CD8-positive, alpha-beta memory T cell (primary cell): ENCODE measurements at regions not wholly inside any gene's neighbourhood (a gene's known extent, or its start where the extent isn't known, plus 50 kb on each side); places are given as distances from the start of the nearest gene placed in this dataset.
"Not testable (repeated sequence)": the region's sequence is repeated elsewhere in the genome, so short reads cannot be mapped to it uniquely, and the experiment has no call there.

ENCODE experiments used
- CTCF ChIA-PET: fragments of 350-600 bp; sonication (Branson Sonifier 250); formaldehyde crosslinking; loops from one replicate; lab custom pipeline; 2021; ENCODE audit warnings: antibody characterized with exemption; lab: Charles Lee
- POLR2A ChIA-PET: fragments of 350-600 bp; sonication (Branson Sonifier 250); formaldehyde crosslinking; loops from one replicate; lab custom pipeline; 2021; ENCODE audit warnings: antibody characterized with exemption; lab: Charles Lee
- DNase-seq, 5 donors: peaks; one replicate each; pipeline versions ENCODE4 v3.0.0 to v3.0.0-alpha.2; 2020 to 2022; ENCODE audit warnings: mixed read lengths in 1 of 5
- H3K27ac ChIP-seq: one replicate; pipeline ENCODE4 v1.7.0; 2013; ENCODE audit warnings: low read depth, mild to moderate bottlenecking, low read length, moderate library complexity
- H3K27me3 ChIP-seq: 2 replicates; pipeline ENCODE4 v1.7.0; 2013; ENCODE audit warnings: low read length, mild to moderate bottlenecking; ENCODE audit not compliant: insufficient read depth, poor library complexity, severe bottlenecking
- H3K36me3 ChIP-seq: 2 replicates; pipeline ENCODE4 v1.7.0; 2013; ENCODE audit warnings: mild to moderate bottlenecking, low read length, moderate library complexity; ENCODE audit not compliant: insufficient read depth
- H3K4me1 ChIP-seq: 2 replicates; pipeline ENCODE4 v1.7.0; 2013; ENCODE audit warnings: mild to moderate bottlenecking, low read length, moderate library complexity; ENCODE audit not compliant: insufficient read depth
- H3K4me3 ChIP-seq: 2 replicates; pipeline ENCODE4 v1.7.0; 2013; ENCODE audit warnings: mild to moderate bottlenecking, low read length
- H3K9me3 ChIP-seq: 2 replicates; pipeline ENCODE4 v1.7.0; 2013; ENCODE audit warnings: mild to moderate bottlenecking, low read length
- H3K27ac Mint-ChIP-seq, 8 donors: one replicate each; pipeline ENCODE4 v1.8.0; 2020 to 2021; ENCODE audit warnings: mixed read lengths in 8 of 8, mild to moderate bottlenecking in 6 of 8, inconsistent platforms in 3 of 8, moderate library complexity in 3 of 8
- H3K27me3 Mint-ChIP-seq, 2 donors: one replicate each; pipeline ENCODE4 v1.8.0; 2020 to 2021; ENCODE audit warnings: mixed read lengths in 2 of 2, mild to moderate bottlenecking in 1 of 2, moderate library complexity in 1 of 2
- H3K36me3 Mint-ChIP-seq, 3 donors: one replicate each; pipeline ENCODE4 v1.8.0; 2020 to 2021; ENCODE audit warnings: mixed read lengths in 3 of 3, inconsistent platforms in 1 of 3, mild to moderate bottlenecking in 1 of 3
- H3K4me1 Mint-ChIP-seq, 3 donors: one replicate each; pipeline ENCODE4 v1.8.0; 2020 to 2021; ENCODE audit warnings: mixed read lengths in 3 of 3, inconsistent platforms in 1 of 3, mild to moderate bottlenecking in 1 of 3
- H3K4me3 Mint-ChIP-seq, 7 donors: one replicate each; pipeline ENCODE4 v1.8.0; 2020 to 2021; ENCODE audit warnings: mixed read lengths in 7 of 7, mild to moderate bottlenecking in 6 of 7, moderate library complexity in 4 of 7, inconsistent platforms in 2 of 7
- H3K9me3 Mint-ChIP-seq, 5 donors: one replicate each; pipeline ENCODE4 v1.8.0; 2020 to 2022; ENCODE audit warnings: mixed read lengths in 5 of 5, mild to moderate bottlenecking in 3 of 5, moderate library complexity in 2 of 5, inconsistent platforms in 1 of 5

DNA sequence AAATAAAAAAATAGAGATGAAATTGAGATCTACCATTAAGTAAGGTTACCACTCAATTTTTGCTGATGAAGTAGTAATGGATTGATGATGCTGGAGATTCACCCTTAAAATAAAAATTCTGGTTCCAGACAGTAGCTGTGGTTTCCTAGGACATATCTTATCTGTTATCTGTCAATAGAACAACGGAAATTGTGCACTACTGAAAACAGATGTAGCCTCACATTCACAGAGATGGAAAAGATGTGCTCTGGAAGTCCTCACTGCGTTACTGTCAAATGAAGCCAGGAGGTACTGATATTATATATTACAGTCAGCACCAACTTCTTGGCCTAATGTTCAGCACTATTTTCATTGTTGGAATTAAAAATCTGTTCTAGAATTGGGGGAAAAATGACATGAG, 154.0 kb downstream of the SLC24A2 start:
- H3K9me3 ChIP-seq: no peaks in the 10 kb centered on the region
- H3K27me3 ChIP-seq: no peaks in the 10 kb centered on the region
- DNase-seq: no peak
- no peaks in the 10 kb centered on the region for H3K4me1 ChIP-seq
- H3K36me3 Mint-ChIP-seq: no peaks in the 10 kb centered on the region
- H3K27me3 Mint-ChIP-seq: peaks cover 0 to 2% of the 10 kb centered on the region in 2 donors
- no peaks in the 10 kb centered on the region for H3K36me3 ChIP-seq
- no peaks in the 10 kb centered on the region for H3K4me1 Mint-ChIP-seq
- H3K4me3 Mint-ChIP-seq: no peak overlapping the region
- H3K27ac Mint-ChIP-seq: no peak overlapping the region
- POLR2A ChIA-PET: no interaction called here
- CTCF ChIA-PET: no interaction called here
- H3K4me3 ChIP-seq: no peak overlapping the region
- H3K27ac ChIP-seq: no peak overlapping the region
- H3K9me3 Mint-ChIP-seq: no peaks in the 10 kb centered on the region

DNA sequence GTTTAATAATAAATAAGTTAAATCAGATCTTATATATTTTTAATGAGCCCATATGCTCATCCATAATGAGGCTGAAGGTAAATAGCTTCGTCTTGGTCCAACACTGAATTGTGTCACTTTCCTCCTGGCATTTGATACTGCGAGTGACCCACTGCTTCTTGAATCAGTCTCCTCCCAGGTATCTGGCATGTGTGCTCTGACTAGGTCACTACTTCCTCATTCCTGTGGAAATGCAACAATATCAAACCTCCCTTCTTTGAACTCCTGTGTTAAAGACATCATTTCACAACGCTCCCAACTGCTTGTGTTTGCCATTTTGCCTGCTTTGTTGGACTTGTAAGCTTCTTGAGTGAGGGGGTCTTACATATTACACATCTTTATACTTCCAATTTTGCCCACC, 157.7 kb downstream of the SLC24A2 start:
- Histone ChIP-seq H3K27me3 (no peaks in the 10 kb centered on the region), H3K4me3 (no peak overlapping the region), H3K9me3 (no peaks in the 10 kb centered on the region), H3K27ac (no peak overlapping the region), H3K4me1 (no peaks in the 10 kb centered on the region), H3K36me3 (no peaks in the 10 kb centered on the region)
- ChIA-PET POLR2A (no interaction called here), CTCF (no interaction called here)
- Mint-ChIP-seq H3K4me1 (no peaks in the 10 kb centered on the region), H3K27me3 (peaks cover 2 to 4% of the 10 kb centered on the region in 2 donors), H3K9me3 (no peaks in the 10 kb centered on the region), H3K27ac (no peak overlapping the region), H3K36me3 (no peaks in the 10 kb centered on the region), H3K4me3 (no peak overlapping the region)
- DNase-seq: no peak

DNA sequence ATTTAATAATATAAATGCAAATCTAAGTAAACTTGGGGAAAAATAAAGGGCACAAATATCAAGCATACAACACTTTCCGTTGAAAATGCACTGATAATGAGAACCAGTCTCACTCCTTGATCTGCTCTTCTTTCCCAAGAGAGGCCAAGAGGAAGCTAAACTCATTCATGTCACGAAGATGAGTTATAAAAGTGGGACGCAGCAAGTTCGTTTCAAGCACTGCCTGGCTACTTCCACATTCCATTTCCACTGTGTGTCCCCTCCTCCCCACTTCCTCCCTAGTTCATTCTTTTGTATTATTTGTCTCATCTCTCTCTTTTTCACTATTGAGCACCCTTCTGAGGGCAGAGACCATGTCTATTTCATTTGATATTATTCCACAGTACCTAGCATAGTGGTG, 158.1 kb downstream of the SLC24A2 start:
- Mint-ChIP-seq H3K36me3 (no peaks in the 10 kb centered on the region), H3K9me3 (no peaks in the 10 kb centered on the region), H3K27me3 (peaks cover 2 to 7% of the 10 kb centered on the region in 2 donors), H3K27ac (no peak overlapping the region), H3K4me3 (no peak overlapping the region), H3K4me1 (no peaks in the 10 kb centered on the region)
- H3K4me3 ChIP-seq: no peak overlapping the region
- ChIA-PET CTCF (no interaction called here), POLR2A (no interaction called here)
- H3K27me3 ChIP-seq: no peaks in the 10 kb centered on the region
- no peaks in the 10 kb centered on the region for H3K9me3 ChIP-seq
- H3K4me1 ChIP-seq: no peaks in the 10 kb centered on the region
- no peaks in the 10 kb centered on the region for H3K36me3 ChIP-seq
- H3K27ac ChIP-seq: no peak overlapping the region
- DNase-seq: no peak

DNA sequence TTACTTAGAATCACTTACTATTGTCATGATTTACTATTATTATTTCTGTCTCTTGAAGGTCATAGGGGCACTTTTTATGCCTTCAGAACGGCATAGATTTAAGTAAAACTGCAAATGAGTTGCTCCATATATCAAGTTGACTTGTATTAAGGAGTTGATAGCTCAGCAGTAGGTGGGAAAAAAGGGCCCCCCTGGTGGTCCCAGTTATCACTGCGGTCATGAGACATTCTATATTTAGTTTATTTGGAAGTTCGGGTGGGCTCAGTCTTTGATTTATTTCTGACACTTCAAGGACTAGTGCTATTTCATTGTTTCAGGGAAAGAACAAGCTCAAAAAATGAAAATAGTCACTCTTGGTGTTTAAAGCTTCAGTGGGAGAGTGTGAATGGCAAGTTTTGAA, 159.3 kb downstream of the SLC24A2 start:
- POLR2A ChIA-PET: no interaction called here
- Histone ChIP-seq H3K9me3 (no peaks in the 10 kb centered on the region), H3K36me3 (no peaks in the 10 kb centered on the region), H3K4me1 (no peaks in the 10 kb centered on the region), H3K4me3 (no peak overlapping the region), H3K27ac (no peak overlapping the region), H3K27me3 (no peaks in the 10 kb centered on the region)
- Mint-ChIP-seq H3K9me3 (no peaks in the 10 kb centered on the region), H3K27ac (no peak overlapping the region), H3K4me3 (no peak overlapping the region), H3K4me1 (no peaks in the 10 kb centered on the region), H3K36me3 (no peaks in the 10 kb centered on the region), H3K27me3 (peaks cover under 1 to 7% of the 10 kb centered on the region in 2 donors)
- no peak for DNase-seq
- CTCF ChIA-PET: no interaction called here

DNA sequence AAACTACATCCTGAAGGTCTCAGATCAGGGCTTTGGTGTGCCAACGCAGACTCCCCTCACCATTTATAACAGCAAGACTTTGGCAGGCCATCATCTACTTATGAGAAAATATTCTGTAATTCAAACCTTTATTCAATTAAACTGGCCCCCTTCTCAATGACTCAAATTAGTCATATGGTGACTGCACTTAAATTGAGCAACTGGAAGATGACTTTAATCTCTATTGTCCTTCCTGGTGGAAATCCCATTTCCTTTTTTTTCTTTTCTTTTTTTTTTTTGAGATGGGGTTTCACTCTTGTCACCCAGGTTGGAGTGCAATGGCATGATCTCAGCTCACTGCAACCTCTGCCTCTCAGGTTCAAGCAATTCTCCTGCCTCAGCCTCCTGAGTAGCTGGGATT, 163.4 kb downstream of the SLC24A2 start:
- H3K27me3 Mint-ChIP-seq: peaks cover 3 to 14% of the 10 kb centered on the region in 2 donors
- H3K9me3 Mint-ChIP-seq, H3K36me3 Mint-ChIP-seq, H3K27ac Mint-ChIP-seq, H3K27ac ChIP-seq, H3K4me1 Mint-ChIP-seq, H3K4me3 Mint-ChIP-seq, H3K4me1 ChIP-seq, H3K36me3 ChIP-seq, DNase-seq, H3K27me3 ChIP-seq, POLR2A ChIA-PET, CTCF ChIA-PET, H3K9me3 ChIP-seq, H3K4me3 ChIP-seq: not testable (repeated sequence)

DNA sequence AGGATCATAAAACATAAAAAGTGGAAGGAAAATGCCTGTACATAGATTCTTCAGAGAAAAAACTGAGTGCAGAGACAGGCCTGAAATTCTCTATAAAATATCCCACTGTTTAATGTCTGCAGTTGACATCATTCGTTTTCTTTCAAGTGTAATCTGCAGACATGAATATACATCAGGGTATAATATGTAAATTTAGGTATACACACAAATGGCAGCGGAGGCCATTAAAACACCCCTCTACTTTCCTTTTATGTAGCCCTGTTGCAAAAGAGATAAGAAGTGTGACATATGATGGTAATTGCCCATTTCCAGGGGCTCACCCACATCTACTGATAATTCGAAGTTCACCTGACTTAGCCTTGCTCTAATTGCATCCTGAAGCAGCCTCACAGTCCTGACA, 164.3 kb downstream of the SLC24A2 start:
- Histone ChIP-seq H3K36me3 (no peaks in the 10 kb centered on the region), H3K27ac (no peak overlapping the region), H3K4me1 (no peaks in the 10 kb centered on the region), H3K4me3 (no peak overlapping the region), H3K9me3 (no peaks in the 10 kb centered on the region), H3K27me3 (no peaks in the 10 kb centered on the region)
- Mint-ChIP-seq H3K36me3 (no peaks in the 10 kb centered on the region), H3K4me1 (no peaks in the 10 kb centered on the region), H3K9me3 (no peaks in the 10 kb centered on the region), H3K4me3 (no peak overlapping the region), H3K27me3 (peaks cover 7 to 14% of the 10 kb centered on the region in 2 donors), H3K27ac (no peak overlapping the region)
- no peak for DNase-seq
- ChIA-PET POLR2A (no interaction called here), CTCF (no interaction called here)

DNA sequence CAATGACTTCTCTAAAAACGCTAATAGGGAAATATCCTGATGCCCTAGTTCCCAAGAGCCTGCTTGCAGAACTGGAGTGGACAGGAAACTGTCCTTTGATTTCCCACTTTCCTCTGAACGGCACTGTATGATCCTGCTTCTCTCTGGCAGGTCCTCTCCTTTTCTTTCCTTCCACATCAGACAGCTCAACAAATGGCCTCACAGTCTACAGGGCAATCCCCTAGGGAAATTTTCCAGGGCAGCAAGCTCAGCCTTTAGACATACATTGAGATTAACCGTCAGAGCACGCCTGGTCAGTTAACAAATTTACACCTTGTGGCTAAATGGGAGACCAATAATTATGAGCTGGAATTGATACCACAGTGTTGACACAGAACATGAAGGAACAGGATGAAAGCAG, 164.9 kb downstream of the SLC24A2 start:
- Mint-ChIP-seq H3K27ac (no peak overlapping the region), H3K4me1 (no peaks in the 10 kb centered on the region), H3K4me3 (no peak overlapping the region), H3K36me3 (no peaks in the 10 kb centered on the region), H3K27me3 (peaks cover 7 to 19% of the 10 kb centered on the region in 2 donors), H3K9me3 (no peaks in the 10 kb centered on the region)
- H3K27ac ChIP-seq: no peak overlapping the region
- H3K27me3 ChIP-seq: no peaks in the 10 kb centered on the region
- no peak for DNase-seq
- no peaks in the 10 kb centered on the region for H3K9me3 ChIP-seq
- no peaks in the 10 kb centered on the region for H3K36me3 ChIP-seq
- CTCF ChIA-PET: no interaction called here
- no peaks in the 10 kb centered on the region for H3K4me1 ChIP-seq
- H3K4me3 ChIP-seq: no peak overlapping the region
- POLR2A ChIA-PET: no interaction called here

DNA sequence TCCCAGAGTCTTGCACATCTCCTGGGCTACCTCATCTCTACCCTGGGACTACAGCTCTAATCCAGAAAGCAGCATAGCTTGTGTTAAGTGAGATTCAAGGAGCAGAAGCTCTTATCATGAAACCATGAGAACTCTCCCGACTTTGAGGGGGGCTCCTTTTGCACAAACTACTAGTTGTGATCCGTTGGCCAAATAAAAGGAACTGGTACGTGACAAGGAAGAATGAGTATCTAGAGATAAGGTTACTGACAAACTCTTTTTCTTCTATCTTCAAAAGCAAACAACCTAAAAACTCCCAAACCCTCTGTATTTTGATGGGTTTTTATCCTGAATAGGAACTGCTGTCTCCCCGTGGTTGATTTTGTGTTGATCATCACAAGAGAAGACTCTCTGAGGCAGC, 168.5 kb downstream of the SLC24A2 start:
- H3K4me1 ChIP-seq: no peaks in the 10 kb centered on the region
- no peaks in the 10 kb centered on the region for H3K27me3 ChIP-seq
- ChIA-PET CTCF (no interaction called here), POLR2A (no interaction called here)
- no peaks in the 10 kb centered on the region for H3K9me3 ChIP-seq
- DNase-seq: no peak
- H3K27me3 Mint-ChIP-seq: peaks cover 12 to 21% of the 10 kb centered on the region in 2 donors
- H3K36me3 Mint-ChIP-seq: no peaks in the 10 kb centered on the region
- no peak overlapping the region for H3K4me3 Mint-ChIP-seq
- H3K27ac Mint-ChIP-seq: no peak overlapping the region
- peaks cover 0 to 2% (median 0%) of the 10 kb centered on the region in 5 donors for H3K9me3 Mint-ChIP-seq
- H3K27ac ChIP-seq: no peak overlapping the region
- H3K36me3 ChIP-seq: no peaks in the 10 kb centered on the region
- no peak overlapping the region for H3K4me3 ChIP-seq
- H3K4me1 Mint-ChIP-seq: no peaks in the 10 kb centered on the region

DNA sequence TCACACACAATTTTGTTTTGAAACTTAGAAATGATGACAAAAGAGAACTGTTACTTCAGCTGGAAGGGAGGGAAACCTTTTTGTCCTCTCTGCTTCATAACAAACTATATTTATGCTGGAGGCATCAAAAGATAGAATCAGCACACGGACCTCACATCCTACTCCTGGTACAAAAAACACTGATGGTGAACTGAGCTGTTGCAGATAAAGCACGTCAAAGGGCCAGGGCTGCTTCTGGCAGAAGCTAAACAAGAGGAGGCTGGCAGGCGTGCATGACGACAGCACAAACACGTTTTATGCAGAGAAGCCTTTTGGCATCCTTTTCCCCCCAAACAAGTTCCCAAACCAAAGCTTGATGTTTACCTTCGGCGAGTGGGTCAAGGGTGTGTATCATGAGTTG, 169.6 kb downstream of the SLC24A2 start:
- no peaks in the 10 kb centered on the region for H3K4me1 Mint-ChIP-seq
- DNase-seq: no peak
- Histone ChIP-seq H3K9me3 (no peaks in the 10 kb centered on the region), H3K4me1 (no peaks in the 10 kb centered on the region), H3K36me3 (no peaks in the 10 kb centered on the region), H3K4me3 (no peak overlapping the region), H3K27ac (no peak overlapping the region), H3K27me3 (no peaks in the 10 kb centered on the region)
- no peaks in the 10 kb centered on the region for H3K36me3 Mint-ChIP-seq
- POLR2A ChIA-PET: no interaction called here
- no peak overlapping the region for H3K4me3 Mint-ChIP-seq
- H3K9me3 Mint-ChIP-seq: peaks cover 0 to 2% (median 0%) of the 10 kb centered on the region in 5 donors
- peaks cover 12 to 21% of the 10 kb centered on the region in 2 donors for H3K27me3 Mint-ChIP-seq
- CTCF ChIA-PET: no interaction called here
- no peak overlapping the region for H3K27ac Mint-ChIP-seq
